ENCODE measurements at regions not wholly inside any gene's neighbourhood (a gene's known extent, or its start where the extent isn't known, plus 50 kb on each side); places are given as distances from the start of the nearest gene placed in this dataset.

DNA sequence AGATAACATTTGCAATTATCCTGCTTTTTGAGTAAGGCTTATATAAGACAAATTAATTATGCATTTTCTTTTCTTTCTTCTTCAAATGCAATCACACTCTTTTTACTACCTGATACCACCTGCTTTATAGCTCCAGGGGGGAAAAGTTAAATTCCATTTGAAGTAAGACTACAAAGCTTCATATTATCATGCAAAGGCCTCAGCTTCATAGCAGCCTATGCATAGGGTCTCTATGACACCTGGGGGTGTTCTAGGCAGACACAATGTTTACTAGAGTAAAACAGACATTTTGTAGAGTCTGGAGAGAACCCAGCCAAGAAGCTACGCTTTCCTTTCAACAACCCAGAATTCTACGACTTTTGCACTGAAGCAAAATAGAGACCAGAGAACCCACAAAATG is 148.0 kb downstream of the MCHR2 start:
- TF ChIP-seq, protein P1, sequence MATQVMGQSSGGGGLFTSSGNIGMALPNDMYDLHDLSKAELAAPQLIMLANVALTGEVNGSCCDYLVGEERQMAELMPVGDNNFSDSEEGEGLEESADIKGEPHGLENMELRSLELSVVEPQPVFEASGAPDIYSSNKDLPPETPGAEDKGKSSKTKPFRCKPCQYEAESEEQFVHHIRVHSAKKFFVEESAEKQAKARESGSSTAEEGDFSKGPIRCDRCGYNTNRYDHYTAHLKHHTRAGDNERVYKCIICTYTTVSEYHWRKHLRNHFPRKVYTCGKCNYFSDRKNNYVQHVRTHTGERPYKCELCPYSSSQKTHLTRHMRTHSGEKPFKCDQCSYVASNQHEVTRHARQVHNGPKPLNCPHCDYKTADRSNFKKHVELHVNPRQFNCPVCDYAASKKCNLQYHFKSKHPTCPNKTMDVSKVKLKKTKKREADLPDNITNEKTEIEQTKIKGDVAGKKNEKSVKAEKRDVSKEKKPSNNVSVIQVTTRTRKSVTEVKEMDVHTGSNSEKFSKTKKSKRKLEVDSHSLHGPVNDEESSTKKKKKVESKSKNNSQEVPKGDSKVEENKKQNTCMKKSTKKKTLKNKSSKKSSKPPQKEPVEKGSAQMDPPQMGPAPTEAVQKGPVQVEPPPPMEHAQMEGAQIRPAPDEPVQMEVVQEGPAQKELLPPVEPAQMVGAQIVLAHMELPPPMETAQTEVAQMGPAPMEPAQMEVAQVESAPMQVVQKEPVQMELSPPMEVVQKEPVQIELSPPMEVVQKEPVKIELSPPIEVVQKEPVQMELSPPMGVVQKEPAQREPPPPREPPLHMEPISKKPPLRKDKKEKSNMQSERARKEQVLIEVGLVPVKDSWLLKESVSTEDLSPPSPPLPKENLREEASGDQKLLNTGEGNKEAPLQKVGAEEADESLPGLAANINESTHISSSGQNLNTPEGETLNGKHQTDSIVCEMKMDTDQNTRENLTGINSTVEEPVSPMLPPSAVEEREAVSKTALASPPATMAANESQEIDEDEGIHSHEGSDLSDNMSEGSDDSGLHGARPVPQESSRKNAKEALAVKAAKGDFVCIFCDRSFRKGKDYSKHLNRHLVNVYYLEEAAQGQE (IDR thresholded peaks at IDR 0.05; ENCODE audit: low read depth), result no peak
- no peak for TF ChIP-seq TAF1 (IDR thresholded peaks at IDR 0.05; ENCODE audit: low read depth)
- TF ChIP-seq, protein P2, sequence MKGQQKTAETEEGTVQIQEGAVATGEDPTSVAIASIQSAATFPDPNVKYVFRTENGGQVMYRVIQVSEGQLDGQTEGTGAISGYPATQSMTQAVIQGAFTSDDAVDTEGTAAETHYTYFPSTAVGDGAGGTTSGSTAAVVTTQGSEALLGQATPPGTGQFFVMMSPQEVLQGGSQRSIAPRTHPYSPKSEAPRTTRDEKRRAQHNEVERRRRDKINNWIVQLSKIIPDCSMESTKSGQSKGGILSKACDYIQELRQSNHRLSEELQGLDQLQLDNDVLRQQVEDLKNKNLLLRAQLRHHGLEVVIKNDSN (IDR thresholded peaks at IDR 0.05), result no peak
- no peak for TF ChIP-seq CREB1 (IDR thresholded peaks at IDR 0.05; ENCODE audit: low read depth)
- no peak for TF ChIP-seq TEAD4 (IDR thresholded peaks at IDR 0.05)
- no peak for TF ChIP-seq EGR1 (IDR thresholded peaks at IDR 0.05)
- no peak for TF ChIP-seq EP300 (IDR thresholded peaks at IDR 0.05; ENCODE audit: borderline replicate concordance)

DNA sequence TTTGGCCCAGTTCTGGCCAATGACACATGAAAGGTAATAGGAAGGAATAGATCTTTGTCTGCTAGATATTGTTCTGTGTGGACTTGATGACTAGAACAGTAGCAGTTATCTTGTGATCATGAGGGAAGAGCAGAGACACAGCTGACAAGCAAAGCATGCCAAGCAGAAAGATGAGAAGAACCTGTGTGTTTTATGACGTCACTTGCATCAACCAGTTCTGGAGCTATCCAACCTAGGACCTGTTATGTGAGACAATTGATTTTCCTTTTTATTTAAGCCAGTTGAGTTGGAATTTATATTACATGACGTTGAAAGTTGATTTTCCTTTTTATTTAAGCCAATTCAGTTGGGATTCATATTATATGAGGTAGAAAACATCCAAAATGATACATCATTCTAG is 143.2 kb downstream of the MCHR2 start:
- TF ChIP-seq NFIC (IDR thresholded peaks at IDR 0.05), result no peak
- TF ChIP-seq, protein P2 (IDR thresholded peaks at IDR 0.05), result no peak
- TF ChIP-seq TEAD4 (IDR thresholded peaks at IDR 0.05), result no peak
- no peak for TF ChIP-seq CEBPB (IDR thresholded peaks at IDR 0.05)
- no peak for TF ChIP-seq ZBTB7A (IDR thresholded peaks at IDR 0.05; ENCODE audit: low read depth)
- TF ChIP-seq TAF1 (IDR thresholded peaks at IDR 0.05; ENCODE audit: low read depth), result no peak
- TF ChIP-seq, protein P3, sequence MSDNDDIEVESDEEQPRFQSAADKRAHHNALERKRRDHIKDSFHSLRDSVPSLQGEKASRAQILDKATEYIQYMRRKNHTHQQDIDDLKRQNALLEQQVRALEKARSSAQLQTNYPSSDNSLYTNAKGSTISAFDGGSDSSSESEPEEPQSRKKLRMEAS (IDR thresholded peaks at IDR 0.05), result no peak
- TF ChIP-seq EP300 (IDR thresholded peaks at IDR 0.05; ENCODE audit: borderline replicate concordance), result no peak
- no peak for TF ChIP-seq CREB1 (IDR thresholded peaks at IDR 0.05; ENCODE audit: low read depth)
- TF ChIP-seq TCF12 (IDR thresholded peaks at IDR 0.05; ENCODE audit: low read depth), result no peak
- TF ChIP-seq YY1 (IDR thresholded peaks at IDR 0.05; ENCODE audit: low read depth), result no peak
- no peak for TF ChIP-seq EGR1 (IDR thresholded peaks at IDR 0.05)
- no peak for TF ChIP-seq RAD21 (IDR thresholded peaks at IDR 0.05; ENCODE audit: low read depth)
- no peak for TF ChIP-seq FOXM1 (IDR thresholded peaks at IDR 0.05; ENCODE audit: borderline replicate concordance, low read depth)
- TF ChIP-seq, protein P1 (IDR thresholded peaks at IDR 0.05; ENCODE audit: low read depth), result no peak

DNA sequence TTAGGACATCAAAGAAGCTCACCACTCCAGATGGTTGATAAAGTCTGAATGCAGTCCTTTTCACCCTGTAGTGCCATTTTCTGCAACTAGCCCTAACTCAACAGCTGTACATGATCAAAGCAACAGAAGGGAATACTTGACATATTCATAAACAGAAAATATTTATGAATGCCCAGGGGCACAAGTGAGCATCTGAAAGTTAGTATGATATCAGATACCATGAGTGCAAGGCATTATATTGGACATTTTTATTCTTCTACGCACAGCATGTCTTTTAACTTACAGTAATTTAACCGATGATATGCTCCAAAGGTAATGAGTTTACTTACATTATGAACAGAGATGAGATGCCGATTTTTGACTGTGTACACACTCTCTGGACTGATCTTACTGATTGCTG is 142.0 kb downstream of the MCHR2 start:
- TF ChIP-seq EP300 (IDR thresholded peaks at IDR 0.05; ENCODE audit: borderline replicate concordance) (no peak), TAF1 (IDR thresholded peaks at IDR 0.05; ENCODE audit: low read depth) (no peak), CREB1 (IDR thresholded peaks at IDR 0.05; ENCODE audit: low read depth) (no peak), CEBPB (IDR thresholded peaks at IDR 0.05) (no peak), ZBTB7A (IDR thresholded peaks at IDR 0.05; ENCODE audit: low read depth) (no peak), RAD21 (IDR thresholded peaks at IDR 0.05; ENCODE audit: low read depth) (no peak)
- TF ChIP-seq, protein P3 (IDR thresholded peaks at IDR 0.05), result no peak
- TF ChIP-seq, protein P1 (IDR thresholded peaks at IDR 0.05; ENCODE audit: low read depth), result no peak

DNA sequence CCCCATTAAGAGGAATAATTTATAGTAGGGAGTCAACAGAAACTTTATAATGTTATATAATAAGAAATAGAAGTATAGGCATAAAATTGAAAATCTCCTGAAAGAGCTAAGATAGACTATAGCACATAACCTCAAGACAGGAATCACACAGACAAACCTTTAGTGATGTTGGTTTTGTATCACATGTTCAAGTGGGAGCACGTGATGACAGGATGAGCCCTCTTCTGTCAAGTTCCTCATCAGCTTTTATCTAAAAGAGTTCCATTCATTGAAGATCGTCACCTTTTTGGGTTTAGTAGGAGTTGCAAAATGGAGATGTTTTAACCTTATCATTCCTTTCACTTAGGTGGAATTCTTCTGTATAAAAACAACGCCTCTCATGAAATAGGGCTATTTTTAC is 127.0 kb downstream of the MCHR2 start:
- TF ChIP-seq CREB1 (IDR thresholded peaks at IDR 0.05; ENCODE audit: low read depth), result no peak

DNA sequence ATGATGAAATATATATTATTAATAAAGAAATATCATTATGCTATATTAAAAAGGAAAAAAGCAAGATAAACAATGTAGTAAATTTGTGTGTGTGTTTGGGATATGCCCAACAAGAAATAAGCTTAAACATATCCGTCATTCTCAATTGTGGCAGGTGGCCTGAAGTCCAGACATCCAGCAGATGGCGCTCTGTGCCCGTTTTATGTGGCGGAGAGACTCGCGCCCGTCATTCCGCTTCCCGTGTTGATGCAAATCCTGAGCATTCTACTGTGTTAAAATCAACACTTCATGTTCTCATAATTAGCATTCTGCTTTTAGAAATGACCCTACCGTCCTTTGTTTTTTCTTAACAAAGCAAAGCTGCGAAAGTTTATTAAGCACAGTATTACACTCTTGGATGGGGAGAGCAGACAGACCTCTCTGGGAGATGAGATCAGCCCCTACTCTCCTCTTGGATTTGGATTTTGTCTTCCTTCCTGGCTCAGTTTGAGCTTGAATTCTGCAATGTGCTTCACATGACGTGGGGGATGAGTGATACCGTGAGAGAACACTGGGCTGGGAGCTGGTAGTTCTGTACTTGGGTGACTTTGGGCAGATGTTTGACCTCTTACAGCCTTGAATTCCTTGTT is 125.8 kb downstream of the MCHR2 start:
- peak; percentile 86 for TF ChIP-seq RAD21 (IDR thresholded peaks at IDR 0.05; ENCODE audit: low read depth)
- TF ChIP-seq, protein P2 (IDR thresholded peaks at IDR 0.05), result no peak
